Fibroblast of lung (primary cell): ENCODE measurements at regions not wholly inside any gene's neighbourhood (a gene's known extent, or its start where the extent isn't known, plus 50 kb on each side); places are given as distances from the start of the nearest gene placed in this dataset.

Experiments
- EZH2 ChIP-seq: IDR thresholded peaks from 2 replicates; pipeline ENCODE4 v1.5.1; 2012; ENCODE audit warnings: low read length, control low read depth, mild to moderate bottlenecking; ENCODE audit errors: missing control alignments
- TF ChIP-seq, protein P1 (sequence below), 2 donors: IDR thresholded peaks in 1 of 2; conservative IDR thresholded peaks in 1 of 2; 1 replicate in 1 of 2; 2 replicates in 1 of 2; pipeline ENCODE4 v1.5.1; 2011 to 2012; ENCODE audit warnings: low read length in 2 of 2, control low read depth in 1 of 2, inconsistent platforms in 1 of 2, low read depth in 1 of 2, mild to moderate bottlenecking in 1 of 2

- TF ChIP-seq, protein P1, sequence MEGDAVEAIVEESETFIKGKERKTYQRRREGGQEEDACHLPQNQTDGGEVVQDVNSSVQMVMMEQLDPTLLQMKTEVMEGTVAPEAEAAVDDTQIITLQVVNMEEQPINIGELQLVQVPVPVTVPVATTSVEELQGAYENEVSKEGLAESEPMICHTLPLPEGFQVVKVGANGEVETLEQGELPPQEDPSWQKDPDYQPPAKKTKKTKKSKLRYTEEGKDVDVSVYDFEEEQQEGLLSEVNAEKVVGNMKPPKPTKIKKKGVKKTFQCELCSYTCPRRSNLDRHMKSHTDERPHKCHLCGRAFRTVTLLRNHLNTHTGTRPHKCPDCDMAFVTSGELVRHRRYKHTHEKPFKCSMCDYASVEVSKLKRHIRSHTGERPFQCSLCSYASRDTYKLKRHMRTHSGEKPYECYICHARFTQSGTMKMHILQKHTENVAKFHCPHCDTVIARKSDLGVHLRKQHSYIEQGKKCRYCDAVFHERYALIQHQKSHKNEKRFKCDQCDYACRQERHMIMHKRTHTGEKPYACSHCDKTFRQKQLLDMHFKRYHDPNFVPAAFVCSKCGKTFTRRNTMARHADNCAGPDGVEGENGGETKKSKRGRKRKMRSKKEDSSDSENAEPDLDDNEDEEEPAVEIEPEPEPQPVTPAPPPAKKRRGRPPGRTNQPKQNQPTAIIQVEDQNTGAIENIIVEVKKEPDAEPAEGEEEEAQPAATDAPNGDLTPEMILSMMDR (conservative IDR thresholded peaks at IDR 0.05 in 1 of 2, IDR thresholded peaks at IDR 0.05 in 1 of 2; ENCODE audit: low read depth in 1 of 2, low read length in 2 of 2): no peak
- TF ChIP-seq EZH2: no peak
Observed at GRCh38 chr2:122868646-122869275, 1113.3 kb downstream of the TSN start.
